H9 (cell line): ENCODE measurements at regions not wholly inside any gene's neighbourhood (a gene's known extent, or its start where the extent isn't known, plus 50 kb on each side); places are given as distances from the start of the nearest gene placed in this dataset.
A peak's percentile ranks its signal among the peaks of the same experiment; 100 is the strongest.

Experiments used
- DNase-seq: peaks from one replicate; pipeline ENCODE4 v3.0.0-alpha.2; 2017
- H2AFZ ChIP-seq: one replicate; pipeline ENCODE4 v1.6.1; 2013; ENCODE audit warnings: mild to moderate bottlenecking, low read length, control low read depth, moderate library complexity
- H2AK5ac ChIP-seq: 2 replicates; pipeline ENCODE4 v1.6.1; 2013; ENCODE audit warnings: low read length, control low read depth, mixed read lengths; ENCODE audit not compliant: insufficient read length
- H2BK120ac ChIP-seq: one replicate; pipeline ENCODE4 v1.6.1; 2013; ENCODE audit warnings: low read depth, mild to moderate bottlenecking, low read length, control low read depth, inconsistent platforms; ENCODE audit not compliant: poor library complexity, severe bottlenecking
- H2BK12ac ChIP-seq: 2 replicates; pipeline ENCODE4 v1.6.1; 2013; ENCODE audit warnings: low read length, control low read depth, mixed read lengths, low read depth; ENCODE audit not compliant: insufficient read length
- H2BK15ac ChIP-seq: 2 replicates; pipeline ENCODE4 v1.6.1; 2013; ENCODE audit warnings: low read depth, low read length, control low read depth
- H2BK20ac ChIP-seq: one replicate; pipeline ENCODE4 v1.6.1; 2013; ENCODE audit warnings: low read depth, mild to moderate bottlenecking, low read length, control low read depth, inconsistent platforms; ENCODE audit not compliant: poor library complexity, severe bottlenecking
- H2BK5ac ChIP-seq: 2 replicates; pipeline ENCODE4 v1.6.1; 2013; ENCODE audit warnings: low read length, control low read depth, mixed read lengths; ENCODE audit not compliant: insufficient read length
- H3K14ac ChIP-seq: 2 replicates; pipeline ENCODE4 v1.6.1; 2013; ENCODE audit warnings: low read length, control low read depth; ENCODE audit not compliant: insufficient read depth
- H3K18ac ChIP-seq: 2 replicates; pipeline ENCODE4 v1.6.1; 2013; ENCODE audit warnings: low read depth, mild to moderate bottlenecking, mixed read lengths, low read length, control low read depth; ENCODE audit not compliant: insufficient read length
- H3K23ac ChIP-seq: 2 replicates; pipeline ENCODE4 v1.6.1; 2013; ENCODE audit warnings: low read length, control low read depth, mixed read lengths, low read depth; ENCODE audit not compliant: insufficient read length
- H3K23me2 ChIP-seq: 2 replicates; pipeline ENCODE4 v1.6.1; 2013; ENCODE audit warnings: low read depth, mild to moderate bottlenecking, mixed read lengths, low read length, control low read depth; ENCODE audit not compliant: insufficient read length, poor library complexity, severe bottlenecking
- H3K27ac ChIP-seq: 2 replicates; pipeline ENCODE4 v1.5.1; 2013; ENCODE audit warnings: low read length, control low read depth, mixed read lengths, low read depth; ENCODE audit not compliant: insufficient read length
- H3K27me3 ChIP-seq: 2 replicates; pipeline ENCODE4 v1.6.1; 2013; ENCODE audit warnings: low read length, control low read depth, inconsistent platforms; ENCODE audit not compliant: insufficient read depth
- H3K4ac ChIP-seq: 2 replicates; pipeline ENCODE4 v1.6.1; 2013; ENCODE audit warnings: low read depth, mild to moderate bottlenecking, control low read depth, inconsistent platforms, low read length, moderate library complexity
- H3K4me1 ChIP-seq: 2 replicates; pipeline ENCODE4 v1.6.1; 2013; ENCODE audit warnings: low read length, control low read depth, inconsistent platforms; ENCODE audit not compliant: insufficient read depth
- H3K4me2 ChIP-seq: 2 replicates; pipeline ENCODE4 v1.6.1; 2013; ENCODE audit warnings: low read length, control low read depth, mixed read lengths; ENCODE audit not compliant: insufficient read length, insufficient read depth
- H3K56ac ChIP-seq: 2 replicates; pipeline ENCODE4 v1.6.1; 2013; ENCODE audit warnings: low read depth, mild to moderate bottlenecking, mixed read lengths, low read length, control low read depth; ENCODE audit not compliant: insufficient read length
- H3K79me1 ChIP-seq: 2 replicates; pipeline ENCODE4 v1.6.1; 2013; ENCODE audit warnings: low read depth, mild to moderate bottlenecking, moderate library complexity, low read length, control low read depth, inconsistent platforms; ENCODE audit not compliant: insufficient read depth, poor library complexity, severe bottlenecking
- H3K79me2 ChIP-seq: 2 replicates; pipeline ENCODE4 v1.6.1; 2013; ENCODE audit warnings: low read length, control low read depth, inconsistent platforms; ENCODE audit not compliant: insufficient read depth
- H3K9ac ChIP-seq: 2 replicates; pipeline ENCODE4 v1.6.1; 2013; ENCODE audit warnings: low read length, control low read depth, mixed read lengths; ENCODE audit not compliant: insufficient read length; ENCODE audit errors: extremely low read depth
- H3K9me3 ChIP-seq: one replicate; pipeline ENCODE4 v1.6.1; 2013; ENCODE audit warnings: low read depth, low read length, inconsistent platforms; ENCODE audit not compliant: control insufficient read depth
- H3T11ph ChIP-seq: one replicate; pipeline ENCODE4 v1.6.1; 2013; ENCODE audit warnings: mild to moderate bottlenecking, low read length, control low read depth, inconsistent platforms
- H4K20me1 ChIP-seq: one replicate; pipeline ENCODE4 v1.6.1; 2013; ENCODE audit not compliant: control insufficient read depth, insufficient read length, insufficient read depth
- H4K5ac ChIP-seq: 2 replicates; pipeline ENCODE4 v1.6.1; 2013; ENCODE audit warnings: low read depth, mild to moderate bottlenecking, mixed read lengths, low read length, control low read depth; ENCODE audit not compliant: insufficient read length
- H4K8ac ChIP-seq: replicated peaks from 2 replicates; pipeline ENCODE4 v1.6.1; 2013; ENCODE audit warnings: low read length, control low read depth, mixed read lengths, low read depth; ENCODE audit not compliant: insufficient read length
- H4K91ac ChIP-seq: 2 replicates; pipeline ENCODE4 v1.6.1; 2013; ENCODE audit warnings: low read depth, mild to moderate bottlenecking, moderate library complexity, mixed read lengths, low read length, control low read depth; ENCODE audit not compliant: insufficient read length
- H3K27ac Mint-ChIP-seq, 3 experiments: 2 replicates in 2 of 3; 3 replicates in 1 of 3; pipeline ENCODE4 v1.8.0; 2020 to 2021; ENCODE audit warnings: mixed read lengths in 3 of 3, mild to moderate bottlenecking in 1 of 3, moderate library complexity in 1 of 3
- H3K27me3 Mint-ChIP-seq: 2 replicates; pipeline ENCODE4 v1.8.0; 2021; ENCODE audit warnings: low read depth, mild to moderate bottlenecking, moderate library complexity, mixed read lengths
- H3K36me3 Mint-ChIP-seq, 3 experiments: 2 replicates in 2 of 3; 3 replicates in 1 of 3; pipeline ENCODE4 v1.8.0; 2020 to 2021; ENCODE audit warnings: low read depth in 3 of 3, mixed read lengths in 3 of 3; ENCODE audit not compliant: insufficient read depth in 1 of 3
- H3K4me1 Mint-ChIP-seq, 2 experiments: 2 replicates each; pipeline ENCODE4 v1.8.0; 2020; ENCODE audit warnings: mixed read lengths in 2 of 2
- H3K4me3 Mint-ChIP-seq, 2 experiments: 2 replicates in 1 of 2; 3 replicates in 1 of 2; pipeline ENCODE4 v1.8.0; 2020 to 2021; ENCODE audit warnings: mild to moderate bottlenecking in 2 of 2, mixed read lengths in 2 of 2, moderate library complexity in 1 of 2
- H3K9me3 Mint-ChIP-seq, 2 experiments: 2 replicates in 1 of 2; 3 replicates in 1 of 2; pipeline ENCODE4 v1.8.0; 2020; ENCODE audit warnings: mild to moderate bottlenecking in 2 of 2, mixed read lengths in 2 of 2, moderate library complexity in 1 of 2
- WGBS: extraction: QIAGEN DNeasy Blood & Tissue Kit; methylation state at CpG from one replicate; pipeline ENCODE4 v1.1.7; 2013; ENCODE audit warnings: missing lambda C conversion rate, low lambda C conversion rate, mixed read lengths; ENCODE audit not compliant: insufficient read length; ENCODE audit errors: extremely low coverage; 5-methylcytosine and 5-hydroxymethylcytosine counted together
- TF ChIP-seq, protein P1 (sequence below): fragments of 200-600 bp; sonication (generic); conservative IDR thresholded peaks from 3 replicates; pipeline ENCODE4 v1.8.0; 2021; ENCODE audit warnings: antibody characterized with exemption, mild to moderate bottlenecking

DNA sequence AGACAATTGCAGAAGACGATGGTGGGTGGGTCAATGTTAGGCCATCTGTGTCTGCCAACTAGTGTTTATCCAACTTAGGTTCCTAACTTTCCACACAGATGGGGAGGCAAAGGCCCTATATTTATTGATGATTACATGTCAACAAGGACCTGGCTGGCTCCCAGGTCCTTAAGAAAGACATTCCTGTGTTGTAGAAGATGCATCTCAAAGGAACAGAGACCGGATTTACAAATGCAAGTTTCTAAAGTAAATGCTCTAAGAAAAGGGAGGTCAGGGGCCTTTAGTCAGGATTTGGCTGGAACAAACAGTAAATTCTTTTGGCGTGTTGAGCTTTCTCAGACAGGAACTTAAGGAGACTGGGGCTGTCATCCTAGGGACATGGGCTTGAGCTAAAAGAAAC lies 175.0 kb downstream of the SH3BP4 start:
- H4K8ac ChIP-seq, result no peak overlapping the region
- H3K4me2 ChIP-seq, result no peak overlapping the region
- no peak overlapping the region for H3K14ac ChIP-seq
- H3K27me3 ChIP-seq, result peaks cover 24% of the 10 kb centered on the region; the same call in 1 of the 2 replicates
- H3K36me3 Mint-ChIP-seq, result no peaks in the 10 kb centered on the region
- H2BK120ac ChIP-seq, result no peak overlapping the region
- peaks cover 96% of the 10 kb centered on the region for H3K27me3 Mint-ChIP-seq
- no peak overlapping the region for H2BK12ac ChIP-seq
- H2AK5ac ChIP-seq, result no peak overlapping the region
- H3K4me3 Mint-ChIP-seq, result no peak overlapping the region
- H4K20me1 ChIP-seq, result no peaks in the 10 kb centered on the region
- H3K56ac ChIP-seq, result no peak overlapping the region
- H3K9me3 Mint-ChIP-seq, result peaks cover 3 to 10% of the 10 kb centered on the region in 2 experiments; a peak in 2 of 5 replicates
- no peak overlapping the region for H2AFZ ChIP-seq
- DNase-seq, result no peak
- no peak overlapping the region for H2BK5ac ChIP-seq
- H3K4me1 Mint-ChIP-seq, result peaks cover 9 to 10% of the 10 kb centered on the region in 2 experiments
- no peak overlapping the region for H4K5ac ChIP-seq
- WGBS, result no CpG with 5 or more reads among the region's 3 CpGs
- peak overlapping the region in 1 of 3 experiments; percentile 52; a peak in 3 of 7 replicates for H3K27ac Mint-ChIP-seq
- H3K79me1 ChIP-seq, result no peaks in the 10 kb centered on the region
- H3K4ac ChIP-seq, result no peak overlapping the region
- no peak overlapping the region for H3K27ac ChIP-seq
- H3K9me3 ChIP-seq, result no peaks in the 10 kb centered on the region
- no peak overlapping the region for H3K23ac ChIP-seq
- H3K23me2 ChIP-seq, result no peaks in the 10 kb centered on the region
- H3K4me1 ChIP-seq, result no peaks in the 10 kb centered on the region
- TF ChIP-seq, protein P1, sequence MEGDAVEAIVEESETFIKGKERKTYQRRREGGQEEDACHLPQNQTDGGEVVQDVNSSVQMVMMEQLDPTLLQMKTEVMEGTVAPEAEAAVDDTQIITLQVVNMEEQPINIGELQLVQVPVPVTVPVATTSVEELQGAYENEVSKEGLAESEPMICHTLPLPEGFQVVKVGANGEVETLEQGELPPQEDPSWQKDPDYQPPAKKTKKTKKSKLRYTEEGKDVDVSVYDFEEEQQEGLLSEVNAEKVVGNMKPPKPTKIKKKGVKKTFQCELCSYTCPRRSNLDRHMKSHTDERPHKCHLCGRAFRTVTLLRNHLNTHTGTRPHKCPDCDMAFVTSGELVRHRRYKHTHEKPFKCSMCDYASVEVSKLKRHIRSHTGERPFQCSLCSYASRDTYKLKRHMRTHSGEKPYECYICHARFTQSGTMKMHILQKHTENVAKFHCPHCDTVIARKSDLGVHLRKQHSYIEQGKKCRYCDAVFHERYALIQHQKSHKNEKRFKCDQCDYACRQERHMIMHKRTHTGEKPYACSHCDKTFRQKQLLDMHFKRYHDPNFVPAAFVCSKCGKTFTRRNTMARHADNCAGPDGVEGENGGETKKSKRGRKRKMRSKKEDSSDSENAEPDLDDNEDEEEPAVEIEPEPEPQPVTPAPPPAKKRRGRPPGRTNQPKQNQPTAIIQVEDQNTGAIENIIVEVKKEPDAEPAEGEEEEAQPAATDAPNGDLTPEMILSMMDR, result no peak
- no peak overlapping the region for H2BK20ac ChIP-seq
- H4K91ac ChIP-seq, result no peak overlapping the region
- no peak overlapping the region for H3T11ph ChIP-seq
- no peak overlapping the region for H3K18ac ChIP-seq
- H3K79me2 ChIP-seq, result no peaks in the 10 kb centered on the region
- no peak overlapping the region for H3K9ac ChIP-seq
- no peak overlapping the region for H2BK15ac ChIP-seq
